Activated B cell treated with CpG ODN at 0.5 μM for 24 hours (primary cell): ENCODE measurements at regions not wholly inside any gene's neighbourhood (a gene's known extent, or its start where the extent isn't known, plus 50 kb on each side); places are given as distances from the start of the nearest gene placed in this dataset.

ENCODE experiments used
- ATAC-seq: fragments of 200-7000 bp; cut with Tn5 transposase; one replicate; pipeline ENCODE4 v1.10.0; 2021; ENCODE audit warnings: low read depth, mild to moderate bottlenecking, moderate library complexity
- CTCF ChIA-PET: fragments of 350-600 bp; sonication (Branson Sonifier 250); formaldehyde crosslinking; loops from one replicate; lab custom pipeline; 2021; ENCODE audit warnings: antibody characterized with exemption; lab: Charles Lee
- POLR2A ChIA-PET: fragments of 350-600 bp; sonication (Branson Sonifier 250); formaldehyde crosslinking; loops from one replicate; lab custom pipeline; 2021; ENCODE audit warnings: antibody characterized with exemption; lab: Charles Lee
- DNase-seq: peaks from one replicate; pipeline ENCODE4 v3.0.0; 2022
- H3K27ac Mint-ChIP-seq: one replicate; pipeline ENCODE4 v1.8.0; 2020; ENCODE audit warnings: mixed read lengths
- H3K27me3 Mint-ChIP-seq: one replicate; pipeline ENCODE4 v1.8.0; 2021; ENCODE audit warnings: mixed read lengths
- H3K36me3 Mint-ChIP-seq: one replicate; pipeline ENCODE4 v1.8.0; 2021; ENCODE audit warnings: low read depth, mixed read lengths
- H3K4me1 Mint-ChIP-seq: one replicate; pipeline ENCODE4 v1.8.0; 2021; ENCODE audit warnings: mixed read lengths
- H3K4me3 Mint-ChIP-seq: one replicate; pipeline ENCODE4 v1.8.0; 2020; ENCODE audit warnings: mild to moderate bottlenecking, mixed read lengths
- H3K9me3 Mint-ChIP-seq: one replicate; pipeline ENCODE4 v1.8.0; 2020; ENCODE audit warnings: mixed read lengths
- intact Hi-C: fragments of 100-400 bp; cut with micrococcal nuclease; formaldehyde crosslinking; loops from one replicate; pipeline ENCODE4 v1.15.1; 2024
- TF ChIP-seq, protein P1 (sequence below): fragments of 200-600 bp; IDR thresholded peaks from one replicate; pipeline ENCODE4 v1.8.0; 2022; ENCODE audit warnings: antibody characterized with exemption, mild to moderate bottlenecking

DNA sequence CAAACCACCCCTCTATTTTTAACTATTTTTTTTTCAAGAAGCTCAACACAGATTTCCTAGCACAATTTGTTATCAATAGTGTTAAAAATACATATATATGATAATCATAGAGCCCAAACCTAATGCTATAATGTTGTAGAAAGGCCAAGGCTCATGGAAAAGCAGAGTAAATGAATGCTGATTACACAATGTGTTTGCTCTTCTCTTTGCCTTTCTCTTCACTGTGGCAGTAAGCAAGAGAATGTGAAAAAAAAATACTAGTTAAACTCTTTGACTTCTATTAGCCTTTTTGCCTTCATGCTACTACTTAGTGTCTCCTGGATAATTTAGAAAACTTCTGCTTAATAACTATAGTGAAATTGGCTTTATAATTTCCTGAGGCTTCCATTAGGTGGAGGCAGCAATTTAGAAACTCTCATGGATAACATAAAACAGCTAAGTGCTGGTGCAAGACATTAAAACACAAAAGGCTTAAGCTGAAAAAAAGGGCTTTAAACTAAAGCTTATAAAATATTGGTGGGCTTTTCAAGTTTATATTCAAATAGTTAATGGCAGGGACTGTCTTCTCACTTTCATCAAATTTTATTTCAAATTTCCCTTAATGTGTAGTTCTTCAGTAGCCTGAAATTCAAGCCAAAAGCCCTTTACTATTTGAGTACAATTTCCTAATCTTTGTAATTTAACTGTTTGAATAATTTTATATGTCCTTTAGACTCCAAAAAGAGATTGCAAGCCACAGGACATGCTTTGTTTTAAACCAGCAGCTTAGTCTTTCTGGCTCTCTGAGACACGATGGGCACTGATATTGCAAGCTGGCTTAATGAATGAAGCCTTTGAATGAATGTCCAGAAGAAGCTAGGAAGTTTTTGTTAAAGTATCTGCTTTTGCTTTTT, 2031.8 kb upstream of the CDH6 start:
- ATAC-seq (no peak), DNase-seq (no peak)
- no peaks in the 10 kb centered on the region for H3K4me1 Mint-ChIP-seq
- peaks cover 6% of the 10 kb centered on the region for H3K9me3 Mint-ChIP-seq
- TF ChIP-seq, protein P1, sequence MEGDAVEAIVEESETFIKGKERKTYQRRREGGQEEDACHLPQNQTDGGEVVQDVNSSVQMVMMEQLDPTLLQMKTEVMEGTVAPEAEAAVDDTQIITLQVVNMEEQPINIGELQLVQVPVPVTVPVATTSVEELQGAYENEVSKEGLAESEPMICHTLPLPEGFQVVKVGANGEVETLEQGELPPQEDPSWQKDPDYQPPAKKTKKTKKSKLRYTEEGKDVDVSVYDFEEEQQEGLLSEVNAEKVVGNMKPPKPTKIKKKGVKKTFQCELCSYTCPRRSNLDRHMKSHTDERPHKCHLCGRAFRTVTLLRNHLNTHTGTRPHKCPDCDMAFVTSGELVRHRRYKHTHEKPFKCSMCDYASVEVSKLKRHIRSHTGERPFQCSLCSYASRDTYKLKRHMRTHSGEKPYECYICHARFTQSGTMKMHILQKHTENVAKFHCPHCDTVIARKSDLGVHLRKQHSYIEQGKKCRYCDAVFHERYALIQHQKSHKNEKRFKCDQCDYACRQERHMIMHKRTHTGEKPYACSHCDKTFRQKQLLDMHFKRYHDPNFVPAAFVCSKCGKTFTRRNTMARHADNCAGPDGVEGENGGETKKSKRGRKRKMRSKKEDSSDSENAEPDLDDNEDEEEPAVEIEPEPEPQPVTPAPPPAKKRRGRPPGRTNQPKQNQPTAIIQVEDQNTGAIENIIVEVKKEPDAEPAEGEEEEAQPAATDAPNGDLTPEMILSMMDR, result no peak
- CTCF ChIA-PET, result no interaction called here
- H3K27me3 Mint-ChIP-seq, result no peaks in the 10 kb centered on the region
- no peaks in the 10 kb centered on the region for H3K36me3 Mint-ChIP-seq
- intact Hi-C loops, result no loop called here
- no peak overlapping the region for H3K4me3 Mint-ChIP-seq
- POLR2A ChIA-PET, result no interaction called here
- no peak overlapping the region for H3K27ac Mint-ChIP-seq

DNA sequence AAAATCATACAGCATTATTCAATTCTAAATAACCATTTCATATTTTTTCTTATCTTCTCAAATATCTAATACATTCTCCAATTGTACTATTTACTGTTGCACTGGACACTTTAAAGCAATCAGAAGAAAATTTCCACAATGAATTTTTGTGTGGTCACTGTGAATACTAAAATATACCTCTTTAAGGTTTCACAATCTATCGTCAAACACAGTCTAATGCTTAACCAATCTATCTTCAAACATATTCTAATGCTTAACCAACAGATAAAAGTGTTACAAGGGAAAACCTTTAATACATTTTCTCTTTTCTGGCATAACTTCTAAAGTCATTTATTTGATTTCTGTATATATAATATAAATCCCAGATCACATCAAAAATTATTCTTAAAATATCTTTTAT, 2035.5 kb upstream of the CDH6 start:
- H3K27ac Mint-ChIP-seq, result no peak overlapping the region
- no peak overlapping the region for H3K4me3 Mint-ChIP-seq
- ATAC-seq (no peak), DNase-seq (no peak)
- TF ChIP-seq, protein P1, result no peak
- no peaks in the 10 kb centered on the region for H3K36me3 Mint-ChIP-seq
- CTCF ChIA-PET, result no interaction called here
- H3K27me3 Mint-ChIP-seq, result no peaks in the 10 kb centered on the region
- H3K4me1 Mint-ChIP-seq, result no peaks in the 10 kb centered on the region
- peaks cover 6% of the 10 kb centered on the region for H3K9me3 Mint-ChIP-seq
- POLR2A ChIA-PET, result no interaction called here
- intact Hi-C loops, result no loop called here

DNA sequence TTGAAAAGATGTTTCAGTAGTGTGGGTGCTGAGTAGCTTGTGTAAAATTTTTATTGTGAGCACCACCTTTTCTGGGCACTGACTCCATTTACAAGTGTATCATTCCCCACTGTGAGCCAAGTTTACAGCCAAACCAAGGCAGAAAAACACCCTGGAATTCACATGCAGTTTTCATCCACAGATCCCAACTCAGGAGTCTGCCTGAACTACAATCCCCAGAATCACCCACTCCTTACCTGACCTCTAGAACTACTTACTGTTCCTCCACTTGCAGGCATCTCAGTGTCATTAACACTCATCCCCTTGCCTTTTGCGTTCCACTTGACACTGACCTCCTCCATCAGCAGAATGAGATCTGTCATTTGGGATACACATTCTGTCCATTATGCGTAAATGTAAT, 2042.6 kb upstream of the CDH6 start:
- Mint-ChIP-seq H3K4me1 (no peaks in the 10 kb centered on the region), H3K9me3 (peaks cover 3% of the 10 kb centered on the region), H3K36me3 (no peaks in the 10 kb centered on the region), H3K27ac (no peak overlapping the region), H3K27me3 (no peaks in the 10 kb centered on the region), H3K4me3 (no peak overlapping the region)
- DNase-seq (no peak), ATAC-seq (no peak)
- intact Hi-C loops, result no loop called here
- ChIA-PET CTCF (no interaction called here), POLR2A (no interaction called here)
- TF ChIP-seq, protein P1, result no peak

DNA sequence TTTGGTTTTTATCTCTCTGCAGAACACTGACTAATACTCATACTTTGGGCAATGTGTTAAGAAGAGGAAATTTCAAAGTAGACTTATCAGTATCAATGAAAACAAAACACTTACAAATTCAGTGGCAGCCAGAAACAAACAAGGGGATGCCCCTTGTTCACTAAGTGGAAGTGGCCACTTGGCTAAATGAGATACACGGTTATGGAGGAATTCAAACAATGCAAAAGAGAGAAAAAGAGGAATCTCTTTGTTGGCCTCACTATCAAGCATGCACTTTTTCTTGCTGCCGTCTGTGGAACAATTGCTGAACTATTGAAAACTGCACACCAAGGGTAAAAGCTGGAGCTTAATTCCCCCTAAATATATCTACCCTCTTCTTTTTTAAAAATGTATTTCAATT, 2044.9 kb upstream of the CDH6 start:
- H3K4me3 Mint-ChIP-seq, result no peak overlapping the region
- TF ChIP-seq, protein P1, result no peak
- CTCF ChIA-PET, result no interaction called here
- no peaks in the 10 kb centered on the region for H3K27me3 Mint-ChIP-seq
- no peaks in the 10 kb centered on the region for H3K4me1 Mint-ChIP-seq
- H3K36me3 Mint-ChIP-seq, result no peaks in the 10 kb centered on the region
- H3K9me3 Mint-ChIP-seq, result peaks cover 3% of the 10 kb centered on the region
- H3K27ac Mint-ChIP-seq, result no peak overlapping the region
- no peak for ATAC-seq
- POLR2A ChIA-PET, result no interaction called here
- no peak for DNase-seq
- intact Hi-C loops, result no loop called here

DNA sequence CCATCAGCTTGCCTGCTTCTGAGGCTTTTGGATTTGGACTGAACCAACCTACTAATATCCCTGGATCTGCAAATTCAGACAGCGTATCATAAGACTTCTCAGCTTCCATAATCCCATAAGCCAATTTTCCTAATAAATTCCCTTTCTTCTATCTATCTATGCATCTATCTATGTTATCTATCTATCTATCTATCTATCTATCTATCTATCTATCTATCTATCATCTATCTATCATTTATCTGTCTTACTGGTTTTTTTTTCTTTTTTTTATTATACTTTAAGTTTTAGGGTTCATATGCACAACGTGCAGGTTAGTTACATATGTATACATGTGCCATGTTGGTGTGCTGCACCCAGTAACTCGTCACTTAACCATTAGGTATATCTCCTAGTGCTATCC, 2045.4 kb upstream of the CDH6 start:
- intact Hi-C loops, result no loop called here
- CTCF ChIA-PET, result no interaction called here
- Mint-ChIP-seq H3K36me3 (no peaks in the 10 kb centered on the region), H3K27ac (no peak overlapping the region), H3K4me1 (no peaks in the 10 kb centered on the region), H3K4me3 (no peak overlapping the region), H3K9me3 (peaks cover 3% of the 10 kb centered on the region), H3K27me3 (no peaks in the 10 kb centered on the region)
- TF ChIP-seq, protein P1, result no peak
- POLR2A ChIA-PET, result no interaction called here
- no peak for DNase-seq
- no peak for ATAC-seq
